Thoracic aorta (tissue), 2 donors: ENCODE measurements at regions not wholly inside any gene's neighbourhood (a gene's known extent, or its start where the extent isn't known, plus 50 kb on each side); places are given as distances from the start of the nearest gene placed in this dataset.

Source experiments
- ATAC-seq: fragments of 150-250 bp; one replicate; pipeline ENCODE4 v1.8.0; 2017; ENCODE audit warnings: low read depth; ENCODE audit not compliant: insufficient number of reproducible peaks, low FRiP score
- DNase-seq: peaks from one replicate; pipeline ENCODE4 v3.0.0-alpha.2; 2020; ENCODE audit warnings: low spot score
- H3K27ac ChIP-seq, 2 donors: fragments of 200-600 bp; sonication (generic); 1 replicate in 1 of 2; 2 replicates in 1 of 2; pipeline ENCODE4 v1.5.1; 2016; ENCODE audit warnings: mild to moderate bottlenecking in 2 of 2, moderate library complexity in 2 of 2
- H3K27me3 ChIP-seq: fragments of 200-600 bp; sonication (generic); replicated peaks from 2 replicates; pipeline ENCODE4 v1.6.0; 2016; ENCODE audit warnings: mild to moderate bottlenecking; ENCODE audit not compliant: insufficient read depth
- H3K36me3 ChIP-seq: fragments of 200-600 bp; sonication (generic); one replicate; pipeline ENCODE4 v1.5.1; 2016
- H3K4me1 ChIP-seq, 2 donors: fragments of 200-600 bp; sonication (generic); 1 replicate in 1 of 2; 2 replicates in 1 of 2; pipeline versions ENCODE4 v1.5.1 to v1.6.0; 2016; ENCODE audit warnings: low read depth in 2 of 2, mild to moderate bottlenecking in 1 of 2; ENCODE audit not compliant: control insufficient read depth in 1 of 2
- H3K4me3 ChIP-seq: fragments of 200-600 bp; sonication (generic); 2 replicates; pipeline ENCODE4 v1.5.1; 2016; ENCODE audit warnings: mild to moderate bottlenecking
- H3K9me3 ChIP-seq: fragments of 200-600 bp; sonication (generic); 2 replicates; pipeline ENCODE4 v1.5.1; 2016
- TF ChIP-seq, protein P1 (sequence below): fragments of 200-600 bp; sonication (generic); IDR thresholded peaks from one replicate; pipeline ENCODE4 v1.5.1; 2019; ENCODE audit warnings: antibody characterized with exemption

GRCh38 chr22:26823966-26824365 is 166.6 kb downstream of the MIAT start:
- H3K4me1 ChIP-seq: peaks cover 0 to 17% of the 10 kb centered on the region in 2 donors
- ATAC-seq (no peak), DNase-seq (no peak)
- no peaks in the 10 kb centered on the region for H3K36me3 ChIP-seq
- no peaks in the 10 kb centered on the region for H3K27me3 ChIP-seq
- TF ChIP-seq, protein P1, sequence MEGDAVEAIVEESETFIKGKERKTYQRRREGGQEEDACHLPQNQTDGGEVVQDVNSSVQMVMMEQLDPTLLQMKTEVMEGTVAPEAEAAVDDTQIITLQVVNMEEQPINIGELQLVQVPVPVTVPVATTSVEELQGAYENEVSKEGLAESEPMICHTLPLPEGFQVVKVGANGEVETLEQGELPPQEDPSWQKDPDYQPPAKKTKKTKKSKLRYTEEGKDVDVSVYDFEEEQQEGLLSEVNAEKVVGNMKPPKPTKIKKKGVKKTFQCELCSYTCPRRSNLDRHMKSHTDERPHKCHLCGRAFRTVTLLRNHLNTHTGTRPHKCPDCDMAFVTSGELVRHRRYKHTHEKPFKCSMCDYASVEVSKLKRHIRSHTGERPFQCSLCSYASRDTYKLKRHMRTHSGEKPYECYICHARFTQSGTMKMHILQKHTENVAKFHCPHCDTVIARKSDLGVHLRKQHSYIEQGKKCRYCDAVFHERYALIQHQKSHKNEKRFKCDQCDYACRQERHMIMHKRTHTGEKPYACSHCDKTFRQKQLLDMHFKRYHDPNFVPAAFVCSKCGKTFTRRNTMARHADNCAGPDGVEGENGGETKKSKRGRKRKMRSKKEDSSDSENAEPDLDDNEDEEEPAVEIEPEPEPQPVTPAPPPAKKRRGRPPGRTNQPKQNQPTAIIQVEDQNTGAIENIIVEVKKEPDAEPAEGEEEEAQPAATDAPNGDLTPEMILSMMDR: no peak
- H3K4me3 ChIP-seq: no peak overlapping the region
- no peaks in the 10 kb centered on the region for H3K9me3 ChIP-seq
- H3K27ac ChIP-seq: no peak overlapping the region

DNA sequence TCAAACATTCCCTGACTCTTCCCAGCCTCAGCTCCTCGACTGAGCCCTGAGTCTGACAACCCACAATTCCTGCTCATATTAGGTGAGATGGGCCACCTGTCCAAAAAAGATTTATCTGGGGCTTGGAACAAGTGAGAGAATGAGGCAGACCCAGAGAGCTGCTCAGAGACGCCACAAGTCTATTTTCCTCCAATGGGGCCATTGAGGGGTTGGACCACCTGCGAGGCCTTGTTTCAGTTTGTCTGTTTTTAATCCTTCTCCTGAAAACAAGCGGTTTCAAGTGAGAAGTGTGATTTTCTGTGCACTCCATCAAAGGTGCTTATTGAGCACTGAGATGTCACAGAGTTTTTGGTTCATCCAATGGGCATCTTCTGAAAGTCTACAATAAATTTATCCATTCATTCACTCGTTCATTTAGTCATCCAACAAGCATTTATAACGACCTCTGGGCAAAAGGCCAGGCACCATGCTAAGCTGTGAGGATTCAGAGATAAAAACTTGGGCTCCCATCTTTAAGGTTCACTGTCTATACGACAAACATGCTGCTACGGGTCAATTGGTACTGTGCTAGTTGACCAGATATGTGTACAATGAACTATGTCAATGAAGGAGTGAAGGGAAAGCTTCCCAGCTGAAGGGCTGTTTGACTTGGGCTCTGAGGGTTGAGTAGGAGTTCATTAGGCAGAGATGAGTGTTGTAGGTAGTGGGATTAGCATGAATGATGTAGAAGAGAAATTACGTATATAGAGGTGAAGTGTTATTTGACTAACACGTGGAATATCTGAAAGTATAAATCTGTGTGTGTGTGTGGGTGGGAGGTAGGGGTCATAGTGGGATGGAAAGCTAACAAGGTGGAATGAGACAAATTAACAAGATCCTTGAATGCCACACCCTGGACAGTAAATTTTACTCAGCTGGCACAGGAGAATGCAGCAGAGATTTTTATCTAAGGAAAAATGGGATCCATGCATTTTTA is 168.9 kb downstream of the MIAT start:
- TF ChIP-seq, protein P1: no peak
- ATAC-seq (no peak), DNase-seq (no peak)
- peaks cover 0 to 17% of the 10 kb centered on the region in 2 donors for H3K4me1 ChIP-seq
- H3K27me3 ChIP-seq: no peaks in the 10 kb centered on the region
- no peak overlapping the region for H3K4me3 ChIP-seq
- H3K9me3 ChIP-seq: no peaks in the 10 kb centered on the region
- no peak overlapping the region for H3K27ac ChIP-seq
- no peaks in the 10 kb centered on the region for H3K36me3 ChIP-seq

DNA sequence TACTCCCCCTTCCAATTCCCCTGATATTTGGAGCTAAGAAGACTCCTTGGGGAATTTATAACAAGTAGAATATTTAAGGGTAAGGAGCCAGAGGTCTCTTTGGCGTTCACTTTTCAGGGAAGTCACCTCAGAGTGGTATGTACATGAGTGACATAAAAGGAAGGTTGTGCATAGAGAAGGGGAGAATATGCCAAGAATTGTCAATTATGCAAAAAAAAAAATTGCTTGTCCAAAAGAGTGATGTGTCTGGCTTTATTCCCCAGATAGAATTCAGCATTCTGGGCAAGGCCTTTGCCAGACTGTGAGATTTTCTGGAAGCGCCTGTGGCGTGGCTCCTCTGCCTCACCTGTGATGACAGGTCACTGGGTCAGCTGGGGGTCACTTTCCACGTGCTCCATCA is 170.2 kb downstream of the MIAT start:
- H3K27ac ChIP-seq: peak overlapping the region in 1 of 2 donors; percentile 27
- DNase-seq: no peak
- no peak overlapping the region for H3K4me3 ChIP-seq
- ATAC-seq: no peak
- H3K36me3 ChIP-seq: no peaks in the 10 kb centered on the region
- no peaks in the 10 kb centered on the region for H3K9me3 ChIP-seq
- TF ChIP-seq, protein P1: no peak
- peaks cover 0 to 17% of the 10 kb centered on the region in 2 donors for H3K4me1 ChIP-seq
- no peaks in the 10 kb centered on the region for H3K27me3 ChIP-seq

- ATAC-seq (no peak), DNase-seq (no peak)
- H3K4me1 ChIP-seq: peaks cover 0 to 17% of the 10 kb centered on the region in 2 donors
- no peaks in the 10 kb centered on the region for H3K36me3 ChIP-seq
- TF ChIP-seq, protein P1: no peak
- H3K27me3 ChIP-seq: no peaks in the 10 kb centered on the region
- no peak overlapping the region for H3K27ac ChIP-seq
- H3K4me3 ChIP-seq: no peak overlapping the region
- H3K9me3 ChIP-seq: no peaks in the 10 kb centered on the region
These were observed 170.9 kb downstream of the MIAT start for GRCh38 chr22:26828311-26828710.

DNA sequence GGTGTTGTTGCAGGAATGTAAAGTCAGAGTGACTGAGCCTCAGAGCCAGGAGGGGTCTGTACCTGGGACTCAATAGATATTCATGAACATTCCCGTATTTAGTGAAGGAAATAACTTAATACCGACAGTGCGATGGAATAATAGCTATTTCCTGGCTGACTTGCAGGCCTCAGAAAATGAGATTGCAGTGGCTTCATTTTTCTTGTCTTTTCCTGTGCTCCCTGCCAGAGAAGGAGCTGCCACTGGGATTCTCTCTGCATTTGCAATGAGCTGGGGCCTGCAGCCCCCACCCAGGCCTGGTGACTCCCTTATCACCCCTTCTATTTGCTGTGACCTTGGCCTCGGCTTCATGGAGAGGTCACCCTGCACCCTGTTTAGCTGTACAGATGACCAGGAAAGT is 173.4 kb downstream of the MIAT start:
- no peak for ATAC-seq
- H3K27me3 ChIP-seq: no peaks in the 10 kb centered on the region
- DNase-seq: no peak
- peaks cover 0 to 23% of the 10 kb centered on the region in 2 donors for H3K4me1 ChIP-seq
- no peak overlapping the region for H3K4me3 ChIP-seq
- H3K27ac ChIP-seq: no peak overlapping the region
- TF ChIP-seq, protein P1: no peak
- no peaks in the 10 kb centered on the region for H3K9me3 ChIP-seq
- no peaks in the 10 kb centered on the region for H3K36me3 ChIP-seq
